GM10266 (cell line): ENCODE measurements at regions not wholly inside any gene's neighbourhood (a gene's known extent, or its start where the extent isn't known, plus 50 kb on each side); places are given as distances from the start of the nearest gene placed in this dataset.
"Not testable (repeated sequence)": the region's sequence is repeated elsewhere in the genome, so short reads cannot be mapped to it uniquely, and the experiment has no call there.

ENCODE experiments used
- DNase-seq: peaks from one replicate; pipeline ENCODE4 v3.0.0; 2012; ENCODE audit errors: extremely low spot score
- TF ChIP-seq, protein P1 (sequence below): IDR thresholded peaks from 2 replicates; pipeline ENCODE4 v1.5.1; 2012; ENCODE audit warnings: mild to moderate bottlenecking, low read depth; ENCODE audit not compliant: control insufficient read depth, insufficient read depth; ENCODE audit errors: missing control alignments

DNA sequence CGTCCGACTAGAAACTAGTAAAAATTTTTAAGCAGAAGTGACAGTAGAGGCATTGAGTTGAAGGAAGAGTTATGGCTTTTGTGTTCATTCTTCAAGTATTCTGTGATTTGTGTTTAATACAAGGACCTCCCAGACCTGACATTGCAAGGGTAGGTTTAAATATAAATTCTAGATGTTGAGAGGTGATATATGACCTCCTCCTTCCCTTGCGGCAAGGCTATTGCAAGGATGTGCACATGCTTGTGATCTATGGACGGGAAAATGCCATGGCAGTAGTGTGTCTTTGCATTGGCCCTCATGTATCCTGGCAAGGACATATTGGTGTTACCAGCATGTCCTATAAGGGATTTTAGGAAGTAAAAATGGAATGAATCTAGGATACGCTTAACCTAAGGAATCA is 143.5 kb downstream of the NEDD1 start:
- no peak for DNase-seq

DNA sequence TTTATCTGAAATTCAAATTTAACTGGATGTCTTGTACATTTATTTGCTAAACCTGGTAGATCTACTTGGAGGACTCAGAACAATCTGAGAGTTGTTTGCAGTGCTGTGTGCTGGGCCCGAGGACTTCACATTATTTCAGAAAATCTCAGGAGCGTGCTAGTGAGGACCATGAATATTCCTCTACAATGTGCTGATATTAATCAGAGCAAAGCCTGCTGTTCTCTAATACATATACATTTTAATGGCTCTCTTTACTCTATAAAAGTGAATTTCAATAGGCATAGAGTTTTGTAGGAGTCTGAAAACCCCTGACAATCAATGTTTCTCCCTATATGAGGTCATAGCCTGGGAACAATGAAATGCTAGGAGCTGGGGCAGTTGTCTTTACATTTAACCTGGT is 144.3 kb downstream of the NEDD1 start:
- TF ChIP-seq, protein P1, sequence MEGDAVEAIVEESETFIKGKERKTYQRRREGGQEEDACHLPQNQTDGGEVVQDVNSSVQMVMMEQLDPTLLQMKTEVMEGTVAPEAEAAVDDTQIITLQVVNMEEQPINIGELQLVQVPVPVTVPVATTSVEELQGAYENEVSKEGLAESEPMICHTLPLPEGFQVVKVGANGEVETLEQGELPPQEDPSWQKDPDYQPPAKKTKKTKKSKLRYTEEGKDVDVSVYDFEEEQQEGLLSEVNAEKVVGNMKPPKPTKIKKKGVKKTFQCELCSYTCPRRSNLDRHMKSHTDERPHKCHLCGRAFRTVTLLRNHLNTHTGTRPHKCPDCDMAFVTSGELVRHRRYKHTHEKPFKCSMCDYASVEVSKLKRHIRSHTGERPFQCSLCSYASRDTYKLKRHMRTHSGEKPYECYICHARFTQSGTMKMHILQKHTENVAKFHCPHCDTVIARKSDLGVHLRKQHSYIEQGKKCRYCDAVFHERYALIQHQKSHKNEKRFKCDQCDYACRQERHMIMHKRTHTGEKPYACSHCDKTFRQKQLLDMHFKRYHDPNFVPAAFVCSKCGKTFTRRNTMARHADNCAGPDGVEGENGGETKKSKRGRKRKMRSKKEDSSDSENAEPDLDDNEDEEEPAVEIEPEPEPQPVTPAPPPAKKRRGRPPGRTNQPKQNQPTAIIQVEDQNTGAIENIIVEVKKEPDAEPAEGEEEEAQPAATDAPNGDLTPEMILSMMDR = no peak
- no peak for DNase-seq

More for the DNA sequence above, 143.5 kb downstream of the NEDD1 start:
- TF ChIP-seq, protein P1 = no peak

DNA sequence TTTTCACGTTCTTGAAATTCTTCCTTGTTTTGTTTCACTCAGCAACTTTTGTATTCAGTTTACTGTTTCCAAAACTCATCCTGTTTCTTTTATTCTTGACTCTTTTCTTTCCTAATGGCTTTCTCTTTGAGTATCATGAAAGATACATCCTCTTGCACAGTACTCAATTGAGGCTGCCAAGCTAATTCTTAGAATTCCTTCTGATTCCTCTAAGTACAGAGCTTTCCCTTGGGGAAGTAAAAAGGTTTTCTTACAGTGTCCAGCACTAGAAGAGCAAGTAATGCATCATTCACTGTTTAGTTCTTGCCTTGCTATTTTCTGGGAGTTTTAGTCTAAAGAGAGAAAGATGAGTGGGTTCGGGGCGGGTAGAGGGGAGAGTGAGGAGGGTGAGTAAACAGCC is 154.1 kb downstream of the NEDD1 start:
- TF ChIP-seq, protein P1 = no peak
- DNase-seq = no peak

- DNase-seq = no peak
- TF ChIP-seq, protein P1 = no peak
These were observed 156.4 kb downstream of the NEDD1 start for GRCh38 chr12:97063292-97063935.

- TF ChIP-seq, protein P1 = no peak
- DNase-seq = no peak
These were observed 168.3 kb downstream of the NEDD1 start for GRCh38 chr12:97075161-97075933.

DNA sequence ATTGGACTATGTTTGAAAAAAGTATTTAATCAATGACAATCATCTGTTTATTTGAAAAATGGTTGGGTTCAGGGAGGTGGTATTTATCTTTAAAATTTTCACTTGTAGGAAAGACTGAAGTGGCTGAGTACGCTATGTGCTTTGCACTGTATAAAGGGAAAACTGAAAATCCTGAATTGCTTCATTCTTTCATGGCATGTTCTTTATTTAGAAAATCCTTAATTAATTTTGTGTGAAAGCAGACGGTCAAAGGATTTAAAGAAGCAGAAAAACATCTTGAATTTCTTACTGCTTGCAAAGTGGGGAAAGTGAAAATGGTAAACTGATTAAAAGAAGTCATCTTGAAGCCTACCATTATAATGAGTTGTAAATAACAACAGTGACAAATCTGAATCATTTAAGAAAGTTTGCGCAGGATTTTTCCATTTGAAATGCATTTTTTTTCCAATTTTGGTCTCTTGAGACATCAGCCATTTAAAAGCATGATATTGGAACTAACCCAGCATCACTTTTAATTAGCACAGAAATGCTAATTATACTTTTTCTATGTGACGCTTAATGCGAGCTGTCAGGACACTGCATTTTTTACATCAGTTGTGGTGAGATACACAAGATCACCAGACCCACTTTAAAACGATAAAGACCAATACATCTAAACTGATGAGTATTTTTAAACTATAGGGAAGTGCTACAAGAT is 169.0 kb downstream of the NEDD1 start:
- TF ChIP-seq, protein P1 = no peak
- no peak for DNase-seq

- DNase-seq = not testable (repeated sequence)
These were observed 169.9 kb downstream of the NEDD1 start for GRCh38 chr12:97076912-97077311.
